Hepatocyte (in vitro differentiated cells): ENCODE measurements at regions not wholly inside any gene's neighbourhood (a gene's known extent, or its start where the extent isn't known, plus 50 kb on each side); places are given as distances from the start of the nearest gene placed in this dataset. TPM values are rescaled to one million over a fixed set of nuclear protein-coding genes. Genes with fewer than 3 reads are reported as not detected.

Experiments used
- DNase-seq: peaks from one replicate; pipeline ENCODE4 v3.0.0-alpha.2; 2016; ENCODE audit warnings: low spot score
- H2AFZ ChIP-seq: fragments of 200-600 bp; sonication (generic); 2 replicates; pipeline ENCODE4 v1.6.0; 2016; ENCODE audit warnings: antibody characterized with exemption, mild to moderate bottlenecking
- H3K27ac ChIP-seq: fragments of 200-600 bp; sonication (generic); 2 replicates; pipeline ENCODE4 v1.5.1; 2016; ENCODE audit warnings: mild to moderate bottlenecking
- H3K27me3 ChIP-seq: fragments of 200-600 bp; sonication (generic); 2 replicates; pipeline ENCODE4 v1.6.1; 2016
- H3K36me3 ChIP-seq: fragments of 200-600 bp; sonication (generic); replicated peaks from 2 replicates; pipeline ENCODE4 v1.5.1; 2016; ENCODE audit warnings: low read depth; ENCODE audit not compliant: insufficient read depth
- H3K4me1 ChIP-seq: fragments of 200-600 bp; sonication (generic); 2 replicates; pipeline ENCODE4 v1.5.1; 2016; ENCODE audit warnings: mild to moderate bottlenecking, moderate library complexity; ENCODE audit not compliant: insufficient read depth
- H3K4me2 ChIP-seq: fragments of 200-600 bp; sonication (generic); 2 replicates; pipeline ENCODE4 v1.6.0; 2016
- H3K4me3 ChIP-seq: fragments of 200-600 bp; sonication (generic); 2 replicates; pipeline ENCODE4 v1.5.1; 2016; ENCODE audit warnings: mild to moderate bottlenecking
- H3K79me2 ChIP-seq: fragments of 200-600 bp; sonication (generic); 2 replicates; pipeline ENCODE4 v1.6.0; 2017; ENCODE audit warnings: mild to moderate bottlenecking
- H3K9me2 ChIP-seq: fragments of 200-600 bp; sonication (generic); replicated peaks from 2 replicates; pipeline ENCODE4 v1.6.0; 2017; ENCODE audit warnings: mild to moderate bottlenecking; ENCODE audit not compliant: insufficient read depth
- H3K9me3 ChIP-seq: fragments of 200-600 bp; sonication (generic); 2 replicates; pipeline ENCODE4 v1.5.1; 2016; ENCODE audit warnings: low read depth, mild to moderate bottlenecking
- H4K20me1 ChIP-seq: fragments of 200-600 bp; sonication (generic); 2 replicates; pipeline ENCODE4 v1.6.0; 2016; ENCODE audit warnings: mild to moderate bottlenecking; ENCODE audit not compliant: insufficient read depth, poor library complexity, severe bottlenecking
- EZH2 ChIP-seq: fragments of 200-600 bp; sonication (generic); IDR thresholded peaks from 2 replicates; pipeline ENCODE4 v1.6.1; 2016; ENCODE audit warnings: antibody characterized with exemption, mild to moderate bottlenecking, borderline replicate concordance
- EZH2phosphoT487 ChIP-seq: fragments of 200-600 bp; sonication (generic); IDR thresholded peaks from one replicate; pipeline ENCODE4 v1.6.1; 2018; ENCODE audit warnings: antibody characterized with exemption, mild to moderate bottlenecking, low read depth, moderate library complexity; ENCODE audit not compliant: unreplicated experiment, severe bottlenecking
- WGBS: methylation state at CpG from one replicate; pipeline ENCODE4 v1.1.6; 2016; ENCODE audit warnings: low lambda C conversion rate; ENCODE audit errors: missing lambda C conversion rate; 5-methylcytosine and 5-hydroxymethylcytosine counted together
- small RNA-seq: library from RNA; depleted of rRNA; stranded (forward); fragments of <200 nt; gene quantifications from one replicate; pipeline ENCODE3, GENCODE V24; 2014
- TF ChIP-seq, protein P1 (sequence below): fragments of 200-600 bp; sonication (generic); IDR thresholded peaks from 2 replicates; pipeline ENCODE4 v1.5.1; 2016; ENCODE audit warnings: antibody characterized with exemption, mild to moderate bottlenecking; ENCODE audit not compliant: poor library complexity

DNA sequence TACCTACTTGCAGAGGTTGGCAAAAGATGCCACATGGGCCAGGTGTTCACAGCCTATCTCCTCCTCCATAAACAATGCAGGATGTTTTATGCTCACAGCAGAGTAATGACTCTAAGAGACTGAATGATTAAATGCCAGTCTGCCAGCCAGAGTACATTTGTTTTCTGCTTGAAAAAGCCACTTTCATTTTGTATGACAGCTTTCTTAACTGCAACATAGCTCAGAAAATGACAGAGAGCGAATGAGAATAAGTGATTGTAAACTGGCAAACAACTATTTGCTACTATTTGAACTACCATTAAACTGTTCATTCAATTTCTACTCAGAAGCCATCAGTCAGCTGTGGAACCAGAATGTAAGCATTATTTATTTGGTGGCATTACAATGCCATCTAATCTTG lies 50.6 kb upstream of the DCC start:
- Histone ChIP-seq H3K4me3 (no peak overlapping the region), H3K27me3 (no peaks in the 10 kb centered on the region), H3K27ac (no peak overlapping the region), H3K79me2 (no peaks in the 10 kb centered on the region), H3K36me3 (no peaks in the 10 kb centered on the region), H3K4me1 (no peaks in the 10 kb centered on the region), H2AFZ (no peak overlapping the region), H3K4me2 (no peak overlapping the region), H3K9me3 (no peaks in the 10 kb centered on the region), H4K20me1 (no peaks in the 10 kb centered on the region), H3K9me2 (no peaks in the 10 kb centered on the region)
- DNase-seq, result no peak
- TF ChIP-seq, protein P1, sequence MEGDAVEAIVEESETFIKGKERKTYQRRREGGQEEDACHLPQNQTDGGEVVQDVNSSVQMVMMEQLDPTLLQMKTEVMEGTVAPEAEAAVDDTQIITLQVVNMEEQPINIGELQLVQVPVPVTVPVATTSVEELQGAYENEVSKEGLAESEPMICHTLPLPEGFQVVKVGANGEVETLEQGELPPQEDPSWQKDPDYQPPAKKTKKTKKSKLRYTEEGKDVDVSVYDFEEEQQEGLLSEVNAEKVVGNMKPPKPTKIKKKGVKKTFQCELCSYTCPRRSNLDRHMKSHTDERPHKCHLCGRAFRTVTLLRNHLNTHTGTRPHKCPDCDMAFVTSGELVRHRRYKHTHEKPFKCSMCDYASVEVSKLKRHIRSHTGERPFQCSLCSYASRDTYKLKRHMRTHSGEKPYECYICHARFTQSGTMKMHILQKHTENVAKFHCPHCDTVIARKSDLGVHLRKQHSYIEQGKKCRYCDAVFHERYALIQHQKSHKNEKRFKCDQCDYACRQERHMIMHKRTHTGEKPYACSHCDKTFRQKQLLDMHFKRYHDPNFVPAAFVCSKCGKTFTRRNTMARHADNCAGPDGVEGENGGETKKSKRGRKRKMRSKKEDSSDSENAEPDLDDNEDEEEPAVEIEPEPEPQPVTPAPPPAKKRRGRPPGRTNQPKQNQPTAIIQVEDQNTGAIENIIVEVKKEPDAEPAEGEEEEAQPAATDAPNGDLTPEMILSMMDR, result no peak
- TF ChIP-seq EZH2phosphoT487 (no peak), EZH2 (no peak)
- 89% methylated on average over 1 of the region's 1 CpG for WGBS

Small RNA genes in the stretch of these regions (small RNA-seq; reads per million reads assigned to genes)
- not detected for gene RNU1-46P
